HL-60 (cell line): ENCODE measurements at regions not wholly inside any gene's neighbourhood (a gene's known extent, or its start where the extent isn't known, plus 50 kb on each side); places are given as distances from the start of the nearest gene placed in this dataset.

Experiments used
- CTCF ChIP-seq: IDR thresholded peaks from one replicate; pipeline ENCODE4 v1.5.1; 2011; ENCODE audit warnings: low read length, control low read depth, inconsistent platforms; ENCODE audit not compliant: insufficient read depth
- POLR2AphosphoS5 ChIP-seq: IDR thresholded peaks from 2 replicates; pipeline ENCODE4 v1.6.1; 2012; ENCODE audit warnings: low read depth
- REST ChIP-seq: IDR thresholded peaks from 2 replicates; pipeline ENCODE4 v1.6.1; 2012; ENCODE audit warnings: low read depth; ENCODE audit not compliant: insufficient replicate concordance

GRCh38 chr13:104011505-104012241 lies 945.5 kb upstream of the SLC10A2 start:
- TF ChIP-seq CTCF (no peak), POLR2AphosphoS5 (no peak), REST (no peak)
